ENCODE measurements at regions not wholly inside any gene's neighbourhood (a gene's known extent, or its start where the extent isn't known, plus 50 kb on each side); places are given as distances from the start of the nearest gene placed in this dataset.
A peak's percentile ranks its signal among the peaks of the same experiment; 100 is the strongest.

DNA sequence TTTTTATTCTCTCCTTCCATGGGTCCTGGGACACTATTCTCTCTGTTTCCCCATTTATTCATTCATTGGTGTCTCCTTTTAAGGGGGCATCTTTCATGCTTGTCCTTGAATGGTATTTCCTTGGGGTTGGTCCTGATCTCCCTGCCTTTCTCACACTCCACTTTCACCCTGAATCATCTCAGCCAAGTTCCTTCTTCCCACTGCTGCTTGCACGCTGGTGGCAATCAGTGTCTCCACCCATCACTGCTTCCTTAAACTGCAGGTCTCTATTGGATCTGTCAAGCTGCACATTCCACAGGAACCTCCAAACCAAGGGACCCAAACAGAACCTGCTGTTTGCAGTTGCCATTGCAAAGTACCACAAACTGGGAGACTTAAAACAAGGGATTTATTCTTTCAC lies 89.3 kb upstream of the SDK2 start:
- POLR2A ChIA-PET, result interaction anchor here (1.4 to 1.5 kb wide), 2 partner anchors 10 to 11 kb away, joined by 3 to 4 read pairs; no protein-coding TSS in a partner anchor
- peaks cover 0 to 21% (median 11%) of the 10 kb centered on the region in 7 donors for H3K4me1 Mint-ChIP-seq
- no peaks in the 10 kb centered on the region for H3K36me3 ChIP-seq (ENCODE audit: control insufficient read depth in 2 of 3, insufficient read depth in 3 of 3, low read length in 3 of 3)
- H3K27me3 Mint-ChIP-seq, result peaks cover 0 to 18% (median 12%) of the 10 kb centered on the region in 5 donors
- intact Hi-C loops (cut with micrococcal nuclease), result no loop called here
- no peaks in the 10 kb centered on the region for H3K27me3 ChIP-seq (ENCODE audit: control insufficient read depth in 2 of 2, insufficient read depth in 2 of 2, low read length in 2 of 2)
- ATAC-seq (peak; percentile 54), DNase-seq (no peak)
- no peak overlapping the region for H3K4me3 Mint-ChIP-seq
- H3K9me3 ChIP-seq (ENCODE audit: control insufficient read depth in 2 of 3, low read length in 3 of 3), result peaks cover 0 to 9% (median 0%) of the 10 kb centered on the region in 3 experiments
- H3K4me1 ChIP-seq (ENCODE audit: control insufficient read depth in 2 of 2, insufficient read depth in 2 of 2, low read length in 2 of 2), result no peaks in the 10 kb centered on the region
- no peak overlapping the region for H3K4me3 ChIP-seq (ENCODE audit: low read length)
- H3K9me3 Mint-ChIP-seq, result peaks cover 0 to 26% (median 14%) of the 10 kb centered on the region in 11 donors
- CTCF ChIA-PET, result no interaction called here
- H3K27ac Mint-ChIP-seq, result no peak overlapping the region
- H3K27ac ChIP-seq (ENCODE audit: low read depth, low read length), result no peak overlapping the region
- peaks cover 0 to 17% (median 4%) of the 10 kb centered on the region in 5 donors for H3K36me3 Mint-ChIP-seq

DNA sequence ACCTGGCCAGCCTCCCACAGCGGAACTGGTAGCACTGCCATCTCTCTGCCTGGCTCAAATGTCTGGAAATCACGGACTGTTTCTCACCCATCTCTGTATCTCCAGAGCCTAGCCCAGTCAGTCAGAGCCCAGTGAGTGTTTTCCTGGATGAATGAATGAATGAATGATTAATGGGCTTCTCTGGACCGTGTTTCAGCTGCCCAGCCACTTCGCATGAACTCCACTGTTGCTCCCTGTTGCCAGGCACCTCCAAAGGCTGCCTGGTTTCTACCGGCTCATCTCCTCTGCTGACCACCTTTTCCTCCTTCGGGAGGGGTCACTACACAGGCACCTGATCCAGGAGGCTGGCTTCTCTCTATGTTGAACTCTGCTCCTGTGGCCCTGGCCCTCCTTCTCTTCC lies 91.0 kb upstream of the SDK2 start:
- Mint-ChIP-seq H3K9me3 (peaks cover 0 to 26% (median 12%) of the 10 kb centered on the region in 11 donors), H3K4me1 (peaks cover 0 to 24% (median 9%) of the 10 kb centered on the region in 7 donors), H3K27ac (no peak overlapping the region), H3K36me3 (peaks cover 0 to 14% (median 4%) of the 10 kb centered on the region in 5 donors), H3K27me3 (peaks cover 0 to 17% (median 12%) of the 10 kb centered on the region in 5 donors), H3K4me3 (no peak overlapping the region)
- POLR2A ChIA-PET, result no interaction called here
- DNase-seq (no peak), ATAC-seq (no peak)
- intact Hi-C loops (cut with micrococcal nuclease), result no loop called here
- H3K4me1 ChIP-seq (ENCODE audit: control insufficient read depth in 2 of 2, insufficient read depth in 2 of 2, low read length in 2 of 2), result no peaks in the 10 kb centered on the region
- no peaks in the 10 kb centered on the region for H3K27me3 ChIP-seq (ENCODE audit: control insufficient read depth in 2 of 2, insufficient read depth in 2 of 2, low read length in 2 of 2)
- H3K4me3 ChIP-seq (ENCODE audit: low read length), result no peak overlapping the region
- H3K9me3 ChIP-seq (ENCODE audit: control insufficient read depth in 2 of 3, low read length in 3 of 3), result peaks cover 0 to 9% (median 0%) of the 10 kb centered on the region in 3 experiments
- no peak overlapping the region for H3K27ac ChIP-seq (ENCODE audit: low read depth, low read length)
- H3K36me3 ChIP-seq (ENCODE audit: control insufficient read depth in 2 of 3, insufficient read depth in 3 of 3, low read length in 3 of 3), result no peaks in the 10 kb centered on the region
- CTCF ChIA-PET, result interaction anchor here (0.6 to 0.8 kb wide), 2 partner anchors 13 to 265 kb away, joined by 3 read pairs; no protein-coding TSS in a partner anchor

- Histone ChIP-seq H3K27me3 (ENCODE audit: control insufficient read depth in 2 of 2, insufficient read depth in 2 of 2, low read length in 2 of 2) (no peaks in the 10 kb centered on the region), H3K4me1 (ENCODE audit: control insufficient read depth in 2 of 2, insufficient read depth in 2 of 2, low read length in 2 of 2) (no peaks in the 10 kb centered on the region), H3K4me3 (ENCODE audit: low read length) (no peak overlapping the region), H3K9me3 (ENCODE audit: control insufficient read depth in 2 of 3, low read length in 3 of 3) (no peaks in the 10 kb centered on the region), H3K27ac (ENCODE audit: low read depth, low read length) (no peak overlapping the region), H3K36me3 (ENCODE audit: control insufficient read depth in 2 of 3, insufficient read depth in 3 of 3, low read length in 3 of 3) (no peaks in the 10 kb centered on the region)
- Mint-ChIP-seq H3K36me3 (no peaks in the 10 kb centered on the region), H3K4me1 (peaks cover 0 to 26% (median 17%) of the 10 kb centered on the region in 7 donors), H3K4me3 (no peak overlapping the region), H3K27ac (no peak overlapping the region), H3K27me3 (peaks cover 0 to 11% (median 3%) of the 10 kb centered on the region in 5 donors), H3K9me3 (peaks cover 0 to 1% (median 0%) of the 10 kb centered on the region in 11 donors)
- intact Hi-C loops (cut with micrococcal nuclease), result no loop called here
- ATAC-seq (no peak), DNase-seq (no peak)
- ChIA-PET POLR2A (interaction anchor here (1.0 kb wide), 1 partner anchor 10 kb away, joined by 4 read pairs; no protein-coding TSS in a partner anchor), CTCF (interaction anchor here (0.6 to 1.4 kb wide), 2 partner anchors 103 to 105 kb away, joined by 3 read pairs; no protein-coding TSS in a partner anchor)
These were observed 94.7 kb upstream of the SDK2 start for GRCh38 chr17:73738751-73739575.

DNA sequence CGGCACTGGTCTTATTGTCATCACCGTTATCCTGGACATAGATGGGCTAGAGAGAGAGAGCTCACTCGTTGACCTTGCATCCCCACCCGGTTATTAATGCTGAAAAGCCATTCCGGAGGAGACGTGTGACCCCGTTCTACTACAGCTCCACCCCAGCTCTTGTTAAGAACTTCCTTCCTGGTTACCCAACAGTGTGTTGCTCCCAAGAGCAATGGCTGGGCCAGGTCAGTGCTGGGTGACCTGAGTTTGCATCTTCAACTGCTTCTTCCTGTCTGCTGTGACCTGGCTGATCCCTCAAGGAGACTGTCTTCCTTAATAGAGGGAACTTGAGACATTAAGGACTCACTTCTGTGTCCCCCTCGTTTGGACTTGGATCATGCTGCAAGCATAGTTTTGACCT lies 96.1 kb upstream of the SDK2 start:
- POLR2A ChIA-PET, result interaction anchor here (0.7 to 1.0 kb wide), 3 partner anchors 8 to 87 kb away, joined by 3 to 4 read pairs (median 3); no protein-coding TSS in a partner anchor

DNA sequence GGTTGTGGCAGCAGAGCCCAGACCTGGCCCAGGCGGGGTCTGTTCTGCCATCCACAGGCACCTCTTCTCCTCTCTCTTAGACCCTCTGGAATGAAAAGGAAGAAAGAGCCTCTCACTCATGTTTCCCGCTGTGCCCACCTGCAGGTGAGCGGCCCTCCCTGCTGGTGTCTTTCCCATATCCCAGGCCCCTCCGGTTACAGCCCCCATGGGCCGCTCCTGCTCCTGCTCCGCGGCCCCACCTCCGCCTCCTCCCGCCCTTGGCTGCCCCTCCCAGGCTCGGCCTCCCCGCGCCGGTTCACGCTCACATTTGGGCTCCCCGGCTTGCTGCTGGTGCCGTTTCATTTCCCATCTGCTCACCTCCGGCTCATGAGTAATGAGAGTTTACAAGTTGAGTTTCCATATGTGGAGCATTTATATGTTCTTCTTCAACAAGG lies 98.7 kb upstream of the SDK2 start:
- no peak for DNase-seq
- CTCF ChIA-PET, result no interaction called here
- H3K36me3 Mint-ChIP-seq, result no peaks in the 10 kb centered on the region
- peaks cover 0 to 1% (median 0%) of the 10 kb centered on the region in 11 donors for H3K9me3 Mint-ChIP-seq
- POLR2A ChIA-PET, result no interaction called here
- H3K27me3 ChIP-seq (ENCODE audit: control insufficient read depth in 2 of 2, insufficient read depth in 2 of 2, low read length in 2 of 2), result no peaks in the 10 kb centered on the region
- no peak overlapping the region for H3K4me3 ChIP-seq (ENCODE audit: low read length)
- H3K27me3 Mint-ChIP-seq, result no peaks in the 10 kb centered on the region
- no peak for ATAC-seq
- intact Hi-C loops (cut with micrococcal nuclease), result no loop called here
- no peak overlapping the region for H3K27ac ChIP-seq (ENCODE audit: low read depth, low read length)
- H3K4me1 Mint-ChIP-seq, result peaks cover 0 to 24% (median 13%) of the 10 kb centered on the region in 7 donors
- no peak overlapping the region for H3K27ac Mint-ChIP-seq
- no peaks in the 10 kb centered on the region for H3K4me1 ChIP-seq (ENCODE audit: control insufficient read depth in 2 of 2, insufficient read depth in 2 of 2, low read length in 2 of 2)
- H3K4me3 Mint-ChIP-seq, result no peak overlapping the region
- H3K36me3 ChIP-seq (ENCODE audit: control insufficient read depth in 2 of 3, insufficient read depth in 3 of 3, low read length in 3 of 3), result no peaks in the 10 kb centered on the region
- H3K9me3 ChIP-seq (ENCODE audit: control insufficient read depth in 2 of 3, low read length in 3 of 3), result no peaks in the 10 kb centered on the region

More for the DNA sequence above, 96.1 kb upstream of the SDK2 start:
- peak overlapping the region in 1 of 10 donors; percentile 19 for H3K4me3 Mint-ChIP-seq
- CTCF ChIA-PET, result interaction anchor here (1.4 kb wide), 1 partner anchor 102 kb away, joined by 3 read pairs; no protein-coding TSS in a partner anchor
- Histone ChIP-seq H3K36me3 (ENCODE audit: control insufficient read depth in 2 of 3, insufficient read depth in 3 of 3, low read length in 3 of 3) (no peaks in the 10 kb centered on the region), H3K4me3 (ENCODE audit: low read length) (no peak overlapping the region), H3K4me1 (ENCODE audit: control insufficient read depth in 2 of 2, insufficient read depth in 2 of 2, low read length in 2 of 2) (no peaks in the 10 kb centered on the region), H3K9me3 (ENCODE audit: control insufficient read depth in 2 of 3, low read length in 3 of 3) (no peaks in the 10 kb centered on the region), H3K27me3 (ENCODE audit: control insufficient read depth in 2 of 2, insufficient read depth in 2 of 2, low read length in 2 of 2) (no peaks in the 10 kb centered on the region), H3K27ac (ENCODE audit: low read depth, low read length) (no peak overlapping the region)
- H3K27ac Mint-ChIP-seq, result peak overlapping the region in 3 of 9 donors; percentile 12 to 66 (median 38)
- H3K27me3 Mint-ChIP-seq, result peaks cover 0 to 7% (median 0%) of the 10 kb centered on the region in 5 donors
- peaks cover 0 to 27% (median 17%) of the 10 kb centered on the region in 7 donors for H3K4me1 Mint-ChIP-seq
- H3K36me3 Mint-ChIP-seq, result no peaks in the 10 kb centered on the region
- H3K9me3 Mint-ChIP-seq, result peaks cover 0 to 1% (median 0%) of the 10 kb centered on the region in 11 donors
- intact Hi-C loops (cut with micrococcal nuclease), result no loop called here
- DNase-seq (no peak), ATAC-seq (peak; percentile 45)

DNA sequence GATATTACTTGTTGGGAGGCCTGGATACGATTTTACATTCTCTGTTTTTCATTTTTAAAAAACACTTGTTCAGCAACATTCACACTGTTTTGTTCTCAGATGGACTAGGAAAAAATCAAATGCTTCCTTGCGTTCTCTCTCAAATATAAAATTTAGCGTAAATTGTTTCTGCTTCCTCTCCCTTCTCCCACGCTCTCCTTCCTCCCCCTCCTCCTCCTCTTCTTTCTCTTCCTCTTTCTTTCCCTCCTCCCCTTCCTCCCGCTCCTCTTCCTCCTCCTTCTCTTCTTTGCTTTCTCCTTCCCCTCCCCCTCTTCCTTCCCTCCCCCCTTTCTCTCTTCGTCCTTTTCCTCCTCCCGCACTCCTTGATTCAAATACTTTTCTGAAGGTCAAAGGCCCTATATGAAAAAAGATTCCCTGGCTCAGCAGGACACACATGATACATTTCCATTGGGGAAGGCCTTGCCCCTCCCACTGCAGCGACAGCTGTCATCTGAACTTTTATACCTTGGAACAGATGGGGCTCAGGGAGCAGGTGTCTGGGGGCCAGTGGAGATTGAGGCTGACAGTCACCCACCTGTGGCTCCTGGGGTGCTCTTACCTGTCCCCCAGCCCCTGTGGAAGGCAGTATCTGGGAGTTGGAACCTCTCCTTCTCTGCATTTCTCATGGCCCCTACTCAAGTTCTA lies 99.4 kb upstream of the SDK2 start:
- peaks cover 0 to 24% (median 13%) of the 10 kb centered on the region in 7 donors for H3K4me1 Mint-ChIP-seq
- H3K4me3 Mint-ChIP-seq, result no peak overlapping the region
- H3K9me3 ChIP-seq (ENCODE audit: control insufficient read depth in 2 of 3, low read length in 3 of 3), result no peaks in the 10 kb centered on the region
- H3K36me3 ChIP-seq (ENCODE audit: control insufficient read depth in 2 of 3, insufficient read depth in 3 of 3, low read length in 3 of 3), result no peaks in the 10 kb centered on the region
- no peak for ATAC-seq
- no peak for DNase-seq
- intact Hi-C loops (cut with micrococcal nuclease), result no loop called here
- no peak overlapping the region for H3K4me3 ChIP-seq (ENCODE audit: low read length)
- peak overlapping the region in 1 of 9 donors; percentile 74 for H3K27ac Mint-ChIP-seq
- peaks cover 0 to 1% (median 0%) of the 10 kb centered on the region in 11 donors for H3K9me3 Mint-ChIP-seq
- H3K27me3 Mint-ChIP-seq, result no peaks in the 10 kb centered on the region
- no peaks in the 10 kb centered on the region for H3K27me3 ChIP-seq (ENCODE audit: control insufficient read depth in 2 of 2, insufficient read depth in 2 of 2, low read length in 2 of 2)
- H3K36me3 Mint-ChIP-seq, result no peaks in the 10 kb centered on the region
- H3K27ac ChIP-seq (ENCODE audit: low read depth, low read length), result no peak overlapping the region
- H3K4me1 ChIP-seq (ENCODE audit: control insufficient read depth in 2 of 2, insufficient read depth in 2 of 2, low read length in 2 of 2), result no peaks in the 10 kb centered on the region
- POLR2A ChIA-PET, result interaction anchor here (0.7 kb wide), 1 partner anchor 22 kb away, joined by 3 read pairs; no protein-coding TSS in a partner anchor
- CTCF ChIA-PET, result no interaction called here
